TTC549 (cell line): ENCODE measurements at regions not wholly inside any gene's neighbourhood (a gene's known extent, or its start where the extent isn't known, plus 50 kb on each side); places are given as distances from the start of the nearest gene placed in this dataset.

ENCODE experiments used
- FAIRE-seq: peaks from 2 replicates; lab custom pipeline; 2012; peaks lifted over from hg19 to GRCh38; lab: Jason Lieb, UNC

DNA sequence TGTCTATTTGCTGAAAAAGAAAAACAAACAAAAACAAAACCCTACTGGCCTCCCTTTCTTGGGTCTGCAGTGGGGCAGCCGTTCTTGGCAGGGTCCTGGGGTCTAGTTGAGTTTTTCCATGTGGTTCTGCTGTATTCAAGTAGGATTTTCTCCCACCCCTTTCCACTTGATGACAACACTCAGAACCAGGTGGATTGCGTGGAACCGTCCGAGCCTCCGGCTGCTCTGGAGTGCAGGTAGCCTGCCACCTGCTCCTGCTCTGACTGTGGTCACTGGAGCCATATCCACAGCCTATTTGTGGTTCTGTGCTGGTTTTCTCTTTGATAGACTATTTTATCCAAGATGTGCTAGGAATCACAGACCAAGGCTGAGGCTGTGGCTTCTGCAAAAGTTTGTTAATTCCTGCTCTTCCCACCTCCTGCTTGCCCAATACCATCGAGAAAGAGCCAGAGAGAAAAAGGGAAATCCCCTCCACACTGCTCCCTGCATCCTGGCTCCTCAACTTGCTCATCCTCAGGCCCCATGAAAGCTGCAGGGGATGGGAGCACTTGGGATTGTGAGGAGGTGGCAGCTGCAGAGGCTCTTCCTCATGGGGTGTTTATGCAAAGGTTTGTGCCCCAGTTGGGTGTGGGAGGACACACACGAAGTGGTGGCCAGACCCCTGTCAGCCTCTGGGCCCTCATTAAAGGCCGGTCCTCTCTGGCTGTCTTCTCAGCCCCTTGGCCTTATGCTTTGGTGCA lies 377.8 kb upstream of the TNRC6C start:
- FAIRE-seq = no peak

- FAIRE-seq = no peak
These were observed 377.0 kb upstream of the TNRC6C start for GRCh38 chr17:77581480-77581879.

DNA sequence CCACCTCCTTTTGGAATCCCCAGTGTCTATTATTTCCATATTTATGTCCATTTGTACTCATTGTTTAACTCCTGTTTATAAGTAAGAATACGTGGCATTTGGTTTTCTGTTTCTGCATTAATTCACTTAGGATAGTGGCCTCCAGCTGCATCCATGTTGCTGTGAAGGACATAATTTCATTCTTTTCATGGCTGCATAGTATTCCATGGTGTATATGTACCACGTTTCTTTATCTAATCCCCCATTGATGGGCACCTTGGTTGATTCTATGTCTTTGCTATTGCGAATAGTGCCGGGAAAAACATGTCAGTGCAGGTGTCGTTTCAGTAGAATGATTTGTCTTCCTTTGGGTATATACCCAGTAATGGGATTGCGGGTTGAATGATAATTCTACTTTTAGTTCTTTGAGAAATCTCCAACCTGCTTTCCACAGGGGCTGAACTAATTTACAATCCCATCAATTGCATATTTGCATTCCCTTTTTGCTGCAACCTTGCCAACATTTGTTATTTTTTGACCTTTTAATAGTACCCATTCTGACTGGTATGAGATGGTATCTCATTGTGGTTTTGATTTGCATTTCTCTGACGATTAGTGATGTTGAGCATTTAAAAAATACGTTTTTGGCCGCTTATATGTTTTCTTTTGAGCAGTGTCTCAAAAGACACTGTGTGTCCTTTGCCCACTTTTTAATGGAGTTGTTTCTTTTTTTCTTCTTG lies 373.2 kb upstream of the TNRC6C start:
- FAIRE-seq = no peak

DNA sequence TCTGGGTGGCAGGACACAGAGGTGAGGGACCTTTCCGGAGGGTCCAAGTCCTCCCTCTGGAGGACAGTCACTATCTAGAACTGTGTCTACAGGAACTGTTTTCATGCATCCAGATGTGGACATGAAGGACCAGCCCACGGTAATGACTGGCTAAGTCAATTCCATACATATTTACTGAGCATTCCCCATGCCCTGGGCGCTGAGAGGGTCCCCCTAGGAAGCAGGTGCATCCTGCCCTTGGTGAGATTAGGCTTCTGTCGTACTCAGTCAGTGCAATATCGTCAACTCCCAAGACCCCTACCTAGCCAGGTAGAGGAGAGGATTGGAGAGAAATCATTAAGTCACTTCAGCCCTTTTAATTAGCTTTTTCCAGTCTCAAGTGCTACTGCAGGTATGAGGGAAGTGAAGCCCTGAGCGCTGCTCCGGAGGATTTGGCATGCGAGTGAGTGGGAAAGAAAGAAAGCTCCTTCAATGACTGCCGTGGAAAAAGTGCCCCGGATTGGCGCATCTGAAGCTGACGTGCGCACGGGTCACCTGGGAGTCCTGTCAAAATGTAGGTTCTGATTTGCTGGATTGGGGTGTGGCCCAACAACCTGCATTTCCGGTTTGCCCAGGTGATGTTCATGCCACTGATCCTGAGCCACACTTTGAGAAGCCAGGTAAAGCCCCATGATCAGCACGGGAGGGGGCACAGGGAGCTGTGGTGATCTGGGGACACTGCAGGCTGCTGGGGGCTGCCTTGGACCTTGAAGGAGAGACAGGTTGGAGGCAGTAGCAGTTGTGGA lies 367.4 kb upstream of the TNRC6C start:
- FAIRE-seq = no peak

GRCh38 chr17:77592106-77592865 lies 366.2 kb upstream of the TNRC6C start:
- no peak for FAIRE-seq

- no peak for FAIRE-seq
These were observed 365.4 kb upstream of the TNRC6C start for GRCh38 chr17:77593081-77593480.

- no peak for FAIRE-seq
These were observed 363.9 kb upstream of the TNRC6C start for GRCh38 chr17:77594416-77595209.

DNA sequence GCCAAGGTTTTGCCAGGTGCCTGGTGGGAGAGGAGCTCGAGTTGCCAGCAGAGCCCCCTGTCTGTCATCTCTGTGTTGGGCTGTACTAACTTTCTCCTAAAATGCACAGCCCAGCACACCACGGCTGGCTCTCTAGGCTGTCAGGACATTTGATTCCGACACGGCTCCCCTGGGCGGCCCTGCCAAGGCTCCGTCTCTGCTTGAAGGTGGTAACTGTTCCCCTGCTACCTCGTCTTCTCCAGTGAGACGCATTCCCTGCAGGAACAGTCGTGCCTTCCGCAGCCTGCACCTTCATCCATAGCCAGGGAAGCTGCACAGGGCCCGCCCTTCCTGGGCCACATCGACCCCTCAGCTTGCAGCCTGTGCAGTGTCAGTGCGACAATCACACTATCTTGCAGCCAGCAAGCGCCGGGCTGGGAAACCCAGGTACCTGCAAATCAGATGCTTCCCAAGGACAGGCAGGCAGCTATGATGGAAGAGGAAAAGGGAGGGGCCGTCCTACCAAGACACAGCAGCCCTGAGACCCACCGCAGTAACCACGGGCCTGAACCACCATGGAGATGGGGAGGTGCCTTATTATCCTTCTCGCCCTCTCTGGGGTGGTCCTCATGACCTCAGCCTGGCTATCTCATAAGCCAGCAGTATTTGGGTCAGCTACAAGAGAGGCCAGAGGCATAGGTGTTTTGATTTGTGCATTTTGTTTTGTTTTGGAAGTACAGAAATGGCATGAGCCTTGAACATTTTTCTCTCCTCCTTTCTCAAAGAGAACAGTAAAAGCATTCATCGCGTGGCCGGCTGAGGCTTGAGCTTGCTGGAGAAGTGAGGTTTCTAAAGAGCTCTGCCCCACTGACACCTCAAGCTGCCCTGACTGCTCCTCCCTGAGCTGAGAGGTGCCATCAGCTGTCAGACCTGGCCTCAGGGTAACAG lies 361.7 kb upstream of the TNRC6C start:
- no peak for FAIRE-seq

DNA sequence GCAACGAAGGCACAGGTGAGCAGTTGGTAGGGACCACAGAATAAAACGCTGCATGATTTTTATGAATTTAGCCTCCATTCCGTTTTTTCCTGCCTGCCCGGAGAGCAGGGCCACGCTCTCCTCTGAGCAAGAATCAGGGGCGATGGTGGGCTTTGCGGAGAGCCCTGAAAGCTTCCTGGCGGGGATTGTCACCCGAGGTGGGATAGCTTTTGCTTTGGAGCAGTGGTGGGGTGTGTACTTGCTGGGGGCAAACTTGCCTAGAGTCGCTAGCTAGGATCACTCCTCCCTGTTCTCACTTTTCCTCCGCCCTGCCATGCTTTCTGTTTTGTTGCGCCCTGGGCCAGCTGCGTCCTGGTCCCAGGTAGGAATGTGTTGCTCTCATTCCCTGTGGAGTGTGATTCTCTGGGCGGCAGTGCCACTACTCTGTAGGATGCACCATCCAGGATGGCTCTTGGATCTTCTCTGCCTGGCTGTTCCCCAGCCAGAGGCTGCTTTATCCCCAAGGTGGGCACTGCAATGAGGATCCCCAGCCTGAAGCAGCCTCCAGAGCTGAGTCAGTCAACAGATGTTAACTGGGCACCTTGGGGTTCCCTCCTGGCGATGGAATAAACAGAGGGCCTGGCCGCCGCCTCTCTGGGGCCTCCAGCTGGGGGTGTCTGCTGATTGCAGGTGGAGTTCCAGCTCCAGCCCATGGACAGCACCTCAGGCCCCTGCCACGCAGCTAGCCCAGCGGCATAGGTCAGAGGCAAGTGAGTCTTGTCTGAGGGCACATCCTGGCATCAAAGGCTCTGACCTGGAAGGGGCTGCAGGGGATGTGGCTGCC lies 360.9 kb upstream of the TNRC6C start:
- no peak for FAIRE-seq

DNA sequence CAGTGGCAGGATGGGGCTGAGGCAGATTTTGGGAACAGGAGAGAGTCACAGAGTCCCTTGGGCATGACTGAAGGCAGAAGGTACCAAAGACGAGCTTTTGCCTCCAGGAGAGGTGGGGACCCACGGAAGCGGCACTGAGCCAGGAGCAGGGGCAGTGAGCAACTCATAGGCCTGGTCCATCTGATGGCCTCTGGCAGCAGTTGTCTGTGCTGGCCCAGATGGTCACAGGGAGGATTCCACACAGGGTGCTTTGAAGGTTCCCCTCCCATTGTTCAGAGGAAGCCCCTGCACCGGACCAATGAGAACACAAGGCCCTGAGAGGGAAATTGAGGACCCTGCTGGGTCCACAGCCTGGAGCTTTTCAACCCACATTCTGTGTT lies 360.3 kb upstream of the TNRC6C start:
- no peak for FAIRE-seq

DNA sequence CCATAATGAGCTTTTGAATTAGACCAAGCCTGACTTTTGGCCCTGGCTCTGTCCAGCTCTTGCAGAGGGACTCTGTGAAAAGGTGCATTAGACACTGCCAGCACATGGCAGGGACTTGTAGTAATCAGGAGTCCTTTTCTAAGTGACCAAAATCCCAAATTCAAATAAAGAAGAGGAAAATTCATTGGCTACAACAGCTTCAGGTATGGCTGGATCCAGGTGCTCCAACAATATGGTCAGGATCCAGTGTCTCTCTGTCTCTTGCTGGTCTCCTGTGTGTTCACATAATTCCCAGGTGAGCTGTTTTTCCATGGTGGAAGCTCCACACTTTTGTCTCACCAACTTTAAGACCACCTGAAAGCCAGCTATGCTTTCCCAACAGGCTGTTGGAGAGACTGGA lies 358.8 kb upstream of the TNRC6C start:
- FAIRE-seq = no peak

- FAIRE-seq = no peak
These were observed 358.2 kb upstream of the TNRC6C start for GRCh38 chr17:77600346-77600745.

- no peak for FAIRE-seq
These were observed 357.2 kb upstream of the TNRC6C start for GRCh38 chr17:77601054-77601979.

DNA sequence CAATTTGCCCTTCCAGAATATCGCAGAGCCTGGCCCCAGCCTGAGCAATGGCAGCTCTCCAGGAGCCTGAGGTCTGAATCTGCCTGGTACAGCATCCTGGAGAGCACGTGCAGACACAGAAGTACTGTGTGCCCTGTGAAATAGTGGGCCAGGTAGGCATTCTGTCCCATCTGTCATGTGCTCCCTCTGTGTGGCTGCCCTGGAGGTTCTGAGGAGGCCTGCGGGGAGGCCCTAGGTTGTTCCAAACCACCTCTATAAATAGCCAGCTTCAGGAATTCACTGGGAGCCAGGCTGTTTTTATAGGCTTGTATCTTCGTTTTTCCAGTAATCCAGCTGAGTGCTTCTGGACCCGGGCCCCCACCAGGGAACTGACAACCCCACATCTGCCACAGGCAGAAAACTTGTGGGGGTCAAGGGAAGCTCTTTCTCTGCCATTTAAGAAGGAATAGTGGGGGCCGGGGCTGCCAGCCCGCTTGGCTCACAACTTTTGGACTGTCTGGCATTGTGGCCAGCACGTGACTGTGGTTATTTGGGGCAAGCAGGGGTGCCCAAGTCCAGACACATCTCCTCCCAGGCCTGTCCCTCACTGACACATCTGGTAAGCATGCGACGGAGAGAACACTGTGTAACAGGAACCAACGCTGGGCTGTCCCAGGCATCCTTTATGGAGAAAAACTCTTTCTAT lies 356.3 kb upstream of the TNRC6C start:
- no peak for FAIRE-seq

- no peak for FAIRE-seq
These were observed 355.4 kb upstream of the TNRC6C start for GRCh38 chr17:77602883-77603640.

GRCh38 chr17:77604301-77604972 lies 354.1 kb upstream of the TNRC6C start:
- FAIRE-seq = no peak

DNA sequence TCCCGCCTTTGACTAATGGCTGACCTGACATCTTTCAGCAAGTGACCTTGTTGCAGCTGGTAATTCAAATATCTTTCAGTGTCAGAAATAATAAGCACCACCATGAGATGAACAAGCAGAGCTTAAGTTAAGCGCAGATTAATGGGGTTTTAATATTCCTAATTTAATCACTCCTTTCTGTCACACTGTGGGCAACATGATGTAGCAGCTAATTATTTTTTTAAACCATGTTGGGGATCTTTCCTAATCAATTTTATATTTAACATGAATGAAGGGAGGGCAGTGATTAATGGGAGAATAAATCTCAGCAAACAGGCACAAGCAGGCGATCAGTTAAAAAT lies 353.6 kb upstream of the TNRC6C start:
- FAIRE-seq = no peak
